GM23248 (cell line): ENCODE measurements at regions not wholly inside any gene's neighbourhood (a gene's known extent, or its start where the extent isn't known, plus 50 kb on each side); places are given as distances from the start of the nearest gene placed in this dataset.

Experiments used
- EZH2 ChIP-seq: fragments of 200-600 bp; sonication (generic); IDR thresholded peaks from 2 replicates; pipeline ENCODE4 v1.6.1; 2018; ENCODE audit warnings: antibody characterized with exemption, mild to moderate bottlenecking; ENCODE audit not compliant: insufficient read depth, poor library complexity, severe bottlenecking
- EZH2phosphoT487 ChIP-seq: fragments of 200-600 bp; sonication (generic); IDR thresholded peaks from 2 replicates; pipeline ENCODE4 v1.6.1; 2018; ENCODE audit warnings: antibody characterized with exemption, moderate library complexity, mild to moderate bottlenecking, low read depth; ENCODE audit not compliant: insufficient read depth

- TF ChIP-seq EZH2phosphoT487 (no peak), EZH2 (no peak)
Measured at GRCh38 chr13:90003566-90003965, 1343.9 kb upstream of the MIR17HG start.
